A673 (cell line): ENCODE measurements at regions not wholly inside any gene's neighbourhood (a gene's known extent, or its start where the extent isn't known, plus 50 kb on each side); places are given as distances from the start of the nearest gene placed in this dataset.

Experiments used
- BruUV-seq: library from RNA; stranded (reverse); fragments of 400-500 nt; replicated peaks from 2 replicates; lab custom pipeline; 2021; lab: Mats Ljungman, UMichigan
- CTCF ChIA-PET: fragments of 300-600 bp; sonication (Branson Sonifier 250); formaldehyde crosslinking; loops from one replicate; lab custom pipeline; 2022; ENCODE audit warnings: antibody characterized with exemption; lab: Charles Lee
- POLR2A ChIA-PET: fragments of 300-600 bp; sonication (Branson Sonifier 250); formaldehyde crosslinking; loops from one replicate; lab custom pipeline; 2022; ENCODE audit warnings: antibody characterized with exemption; ENCODE audit not compliant: low non-redundant PET; lab: Charles Lee
- DNase-seq: peaks from one replicate; pipeline ENCODE4 v3.0.0-alpha.2; 2015; ENCODE audit warnings: low spot score
- H3K27ac ChIP-seq: fragments of 200-600 bp; sonication (generic); 2 replicates; pipeline ENCODE4 v1.5.1; 2016; ENCODE audit warnings: mixed run types, low read depth, mild to moderate bottlenecking, mixed read lengths, antibody characterized with exemption, low read length; ENCODE audit not compliant: poor library complexity, severe bottlenecking
- H3K27me3 ChIP-seq: fragments of 200-600 bp; sonication (generic); replicated peaks from 2 replicates; pipeline ENCODE4 v1.6.1; 2017; ENCODE audit warnings: mixed run types, low read depth, mild to moderate bottlenecking, mixed read lengths, antibody characterized with exemption, low read length; ENCODE audit not compliant: insufficient read depth, poor library complexity
- H3K36me3 ChIP-seq: fragments of 200-600 bp; sonication (generic); 2 replicates; pipeline ENCODE4 v1.6.1; 2016; ENCODE audit warnings: mixed run types, mild to moderate bottlenecking, mixed read lengths, antibody characterized with exemption, low read length; ENCODE audit not compliant: insufficient read depth, poor library complexity, severe bottlenecking
- H3K4me1 ChIP-seq: fragments of 200-600 bp; sonication (generic); 2 replicates; pipeline ENCODE4 v1.6.1; 2017; ENCODE audit warnings: mixed run types, mild to moderate bottlenecking, mixed read lengths, antibody characterized with exemption, low read length; ENCODE audit not compliant: insufficient read depth, poor library complexity, severe bottlenecking
- H3K4me3 ChIP-seq: fragments of 200-600 bp; sonication (generic); 2 replicates; pipeline ENCODE4 v1.5.1; 2016; ENCODE audit warnings: low read depth, mixed run types, mild to moderate bottlenecking, mixed read lengths, low read length; ENCODE audit not compliant: poor library complexity, severe bottlenecking
- H3K9me3 ChIP-seq: fragments of 200-600 bp; sonication (generic); 2 replicates; pipeline ENCODE4 v1.6.1; 2016; ENCODE audit warnings: mixed run types, low read depth, mild to moderate bottlenecking, mixed read lengths, antibody characterized with exemption, low read length; ENCODE audit not compliant: poor library complexity, severe bottlenecking
- CTCF ChIP-seq: fragments of 300-800, 200-600 bp; sonication (generic); conservative IDR thresholded peaks from 2 replicates; pipeline ENCODE4 v1.5.1; 2017; ENCODE audit warnings: low read depth, mild to moderate bottlenecking, antibody characterized with exemption, low read length, moderate library complexity, mixed read lengths
- EZH2 ChIP-seq: fragments of 200-600 bp; sonication (generic); IDR thresholded peaks from 2 replicates; pipeline ENCODE4 v1.6.1; 2017; ENCODE audit warnings: borderline replicate concordance, low read depth, mild to moderate bottlenecking, mixed read lengths, antibody characterized with exemption, low read length; ENCODE audit not compliant: poor library complexity, severe bottlenecking
- intact Hi-C: fragments of 100-400 bp; cut with micrococcal nuclease; formaldehyde crosslinking; loops from one replicate; pipeline ENCODE4 v1.10.0; 2022; ENCODE audit not compliant: unreplicated experiment

GRCh38 chr10:128958834-128959690 is 508.0 kb upstream of the MGMT start:
- intact Hi-C loops: no loop called here
- no peaks in the 10 kb centered on the region for H3K36me3 ChIP-seq
- no peaks in the 10 kb centered on the region for H3K9me3 ChIP-seq
- no peaks in the 10 kb centered on the region for H3K27me3 ChIP-seq
- no peaks in the 10 kb centered on the region for H3K4me1 ChIP-seq
- no peak for DNase-seq
- H3K27ac ChIP-seq: no peak overlapping the region
- no TSS peak for BruUV-seq
- POLR2A ChIA-PET: no interaction called here
- CTCF ChIA-PET: no interaction called here
- no peak overlapping the region for H3K4me3 ChIP-seq
- TF ChIP-seq CTCF (no peak), EZH2 (no peak)

DNA sequence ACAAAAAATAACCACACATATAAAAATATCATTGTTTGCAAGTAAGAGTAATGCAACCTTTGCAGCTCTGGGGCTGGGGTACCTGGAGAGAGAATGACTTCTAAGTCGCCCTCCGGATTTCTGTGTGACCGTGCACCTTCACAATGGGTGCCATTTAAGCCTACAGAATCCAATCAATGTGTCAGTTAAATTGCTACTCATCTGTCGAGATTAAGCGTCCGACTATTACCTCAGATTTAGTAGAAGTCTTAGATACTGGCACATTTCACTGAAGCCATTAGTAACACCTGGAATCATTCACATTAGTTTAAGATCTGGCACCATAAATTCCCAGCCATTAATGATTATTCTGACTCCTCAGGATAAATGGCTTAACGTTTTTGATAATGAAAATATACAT is 507.3 kb upstream of the MGMT start:
- H3K27ac ChIP-seq: no peak overlapping the region
- H3K4me1 ChIP-seq: no peaks in the 10 kb centered on the region
- TF ChIP-seq EZH2 (no peak), CTCF (no peak)
- ChIA-PET POLR2A (no interaction called here), CTCF (no interaction called here)
- no peak for DNase-seq
- H3K36me3 ChIP-seq: no peaks in the 10 kb centered on the region
- no peak overlapping the region for H3K4me3 ChIP-seq
- no TSS peak for BruUV-seq
- no peaks in the 10 kb centered on the region for H3K9me3 ChIP-seq
- intact Hi-C loops: no loop called here
- H3K27me3 ChIP-seq: no peaks in the 10 kb centered on the region

DNA sequence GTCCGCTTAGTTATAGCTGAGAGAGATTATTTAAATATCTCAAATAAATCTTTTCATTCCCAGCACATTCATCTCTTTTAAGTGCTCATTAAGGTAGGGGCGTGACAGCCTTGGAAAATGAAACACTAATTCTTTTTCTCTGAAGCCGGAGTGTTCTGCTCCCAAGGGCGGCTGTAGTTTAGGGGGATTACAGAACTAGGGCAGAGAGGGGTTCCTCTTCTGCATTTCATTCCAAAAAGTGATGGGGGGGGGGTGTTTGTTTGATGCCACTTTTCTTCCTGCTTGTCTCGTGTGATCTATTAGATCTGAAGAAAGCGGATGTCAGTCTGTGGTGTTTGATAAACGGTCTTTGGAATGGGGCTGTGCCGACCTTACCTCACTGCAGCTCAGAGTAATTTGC is 506.5 kb upstream of the MGMT start:
- BruUV-seq: no TSS peak
- CTCF ChIA-PET: no interaction called here
- TF ChIP-seq CTCF (no peak), EZH2 (no peak)

More for the DNA sequence above, 506.5 kb upstream of the MGMT start:
- Histone ChIP-seq H3K27me3 (no peaks in the 10 kb centered on the region), H3K4me1 (no peaks in the 10 kb centered on the region), H3K4me3 (no peak overlapping the region), H3K36me3 (no peaks in the 10 kb centered on the region), H3K9me3 (no peaks in the 10 kb centered on the region), H3K27ac (no peak overlapping the region)
- POLR2A ChIA-PET: no interaction called here
- no peak for DNase-seq
- intact Hi-C loops: no loop called here
